MCF 10A (cell line): ENCODE measurements at regions not wholly inside any gene's neighbourhood (a gene's known extent, or its start where the extent isn't known, plus 50 kb on each side); places are given as distances from the start of the nearest gene placed in this dataset.

Experiments
- BruUV-seq: library from RNA; stranded (reverse); fragments of 400-500 nt; replicated peaks from 2 replicates; lab custom pipeline; 2021; lab: Mats Ljungman, UMichigan
- CTCF ChIA-PET: fragments of 300-600 bp; sonication (Branson Sonifier 250); formaldehyde crosslinking; extraction: SDS; loops from one replicate; lab custom pipeline; 2021; ENCODE audit warnings: antibody characterized with exemption, inconsistent platforms; lab: Yijun Ruan, JAX
- POLR2A ChIA-PET: fragments of 300-600, 350-650 bp; sonication (Branson Sonifier 250); formaldehyde crosslinking; extraction: SDS; loops from one replicate; lab custom pipeline; 2020; ENCODE audit warnings: antibody characterized with exemption, inconsistent platforms; lab: Yijun Ruan, JAX
- DNase-seq: peaks from one replicate; pipeline ENCODE4 v3.0.0-alpha.2; 2018; ENCODE audit not compliant: unreplicated experiment
- H3K27ac Mint-ChIP-seq: one replicate; pipeline ENCODE4 v1.8.0; 2022; ENCODE audit warnings: mild to moderate bottlenecking, low read depth, mixed read lengths; ENCODE audit not compliant: unreplicated experiment
- H3K27me3 Mint-ChIP-seq: one replicate; pipeline ENCODE4 v1.8.0; 2022; ENCODE audit warnings: mixed read lengths; ENCODE audit not compliant: insufficient read depth, unreplicated experiment
- H3K36me3 Mint-ChIP-seq: one replicate; pipeline ENCODE4 v1.8.0; 2022; ENCODE audit warnings: mild to moderate bottlenecking, moderate library complexity, mixed read lengths; ENCODE audit not compliant: insufficient read depth, unreplicated experiment
- H3K4me1 Mint-ChIP-seq: one replicate; pipeline ENCODE4 v1.8.0; 2022; ENCODE audit warnings: mixed read lengths; ENCODE audit not compliant: insufficient read depth, unreplicated experiment
- H3K4me3 Mint-ChIP-seq: one replicate; pipeline ENCODE4 v1.8.0; 2022; ENCODE audit warnings: mild to moderate bottlenecking, moderate library complexity, mixed read lengths; ENCODE audit not compliant: unreplicated experiment
- H3K9me3 Mint-ChIP-seq: one replicate; pipeline ENCODE4 v1.8.0; 2022; ENCODE audit warnings: mixed read lengths; ENCODE audit not compliant: unreplicated experiment
- CTCF ChIP-seq: fragments of 200-600 bp; IDR thresholded peaks from one replicate; pipeline ENCODE4 v1.8.0; 2022; ENCODE audit warnings: antibody characterized with exemption, mild to moderate bottlenecking; ENCODE audit not compliant: unreplicated experiment
- intact Hi-C: fragments of 100-400 bp; cut with micrococcal nuclease; formaldehyde crosslinking; loops from 2 replicates; pipeline ENCODE4 v1.14.1; 2022

DNA sequence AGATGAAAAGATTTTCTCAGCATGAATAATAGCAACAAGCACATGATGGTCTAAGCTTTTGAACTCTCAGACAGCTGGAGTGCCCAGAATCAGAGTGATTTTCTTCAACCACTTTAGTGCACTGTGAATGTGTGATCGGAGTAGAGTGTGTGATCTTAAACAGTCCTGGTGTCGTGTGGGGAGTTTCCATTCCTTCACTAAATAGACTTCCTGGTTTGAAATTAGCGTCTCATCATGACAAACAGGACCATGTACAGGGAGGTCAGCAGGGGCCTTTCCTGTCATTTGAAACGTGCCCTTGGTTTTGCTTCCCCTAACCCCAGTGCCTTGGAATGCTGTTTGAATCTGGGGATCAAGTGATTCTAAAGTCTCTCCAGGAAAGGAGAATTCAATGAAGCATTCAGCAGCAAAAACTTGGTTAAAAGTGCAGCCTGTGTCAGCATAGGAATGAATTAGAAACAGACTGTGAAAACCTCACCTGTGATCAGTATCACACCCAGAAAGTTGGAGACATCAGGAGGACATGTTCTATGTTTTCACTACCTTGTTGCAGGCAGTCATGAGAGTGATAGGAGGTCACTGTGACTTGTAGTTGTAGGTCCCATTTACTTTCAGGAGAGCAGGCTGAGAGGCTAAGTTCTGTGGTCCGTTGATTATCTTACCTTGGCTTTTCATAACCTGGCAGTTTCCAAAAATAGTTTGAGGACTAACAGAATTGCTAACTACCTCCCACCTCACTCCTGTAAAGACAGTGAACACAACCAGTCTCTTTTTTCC lies 400.3 kb downstream of the MTX2 start:
- Mint-ChIP-seq H3K36me3 (no peaks in the 10 kb centered on the region), H3K4me3 (no peak overlapping the region), H3K4me1 (peaks cover 4% of the 10 kb centered on the region), H3K27ac (no peak overlapping the region), H3K27me3 (no peaks in the 10 kb centered on the region), H3K9me3 (no peaks in the 10 kb centered on the region)
- ChIA-PET CTCF (interaction anchor here (0.7 to 2.7 kb wide), 4 partner anchors 17 to 543 kb away, joined by 3 to 14 read pairs (median 5); no protein-coding TSS in a partner anchor), POLR2A (no interaction called here)
- BruUV-seq, result no TSS peak
- no peak for DNase-seq
- no peak for TF ChIP-seq CTCF
- intact Hi-C loops, result no loop called here

DNA sequence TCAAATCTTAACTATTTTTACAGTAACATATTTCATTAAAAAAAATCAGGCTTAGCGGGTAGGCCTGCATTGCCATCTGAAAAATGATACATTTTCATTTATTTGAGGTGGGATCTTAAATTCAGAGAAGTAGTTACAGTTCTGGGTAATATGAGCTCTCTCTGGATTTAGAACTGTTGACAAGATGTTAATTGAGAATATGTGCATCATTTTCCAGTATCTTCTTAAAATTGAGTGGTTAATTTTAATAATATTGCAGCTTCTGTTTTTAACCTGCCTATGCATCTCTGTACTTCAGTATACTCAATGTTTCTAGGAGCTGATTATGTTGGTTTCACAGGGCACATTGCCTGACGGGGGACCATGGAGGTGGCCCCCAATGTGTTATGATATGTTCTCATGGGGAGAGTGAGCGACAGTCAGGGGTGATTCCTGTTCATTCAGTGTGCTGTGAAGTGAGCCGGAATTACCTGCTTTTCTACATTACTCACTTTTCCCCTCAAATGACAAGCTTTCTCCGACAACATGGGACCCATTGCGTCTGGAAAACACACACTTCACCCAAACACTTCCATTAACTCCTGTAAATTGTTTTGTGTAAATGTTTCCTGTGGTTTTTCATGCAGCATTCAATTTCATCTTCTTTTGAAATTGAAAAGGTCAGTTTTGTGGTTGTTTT lies 406.2 kb downstream of the MTX2 start:
- CTCF ChIA-PET, result interaction anchor here (0.6 to 1.7 kb wide), 6 partner anchors 10 to 814 kb away, joined by 3 to 5 read pairs (median 4); no protein-coding TSS in a partner anchor

GRCh38 chr2:176677746-176678265 lies 408.6 kb downstream of the MTX2 start:
- ChIA-PET CTCF (interaction anchor here (0.9 to 1.0 kb wide), 2 partner anchors 30 to 136 kb away, joined by 3 to 4 read pairs; no protein-coding TSS in a partner anchor), POLR2A (no interaction called here)
- no peak for DNase-seq
- no TSS peak for BruUV-seq
- H3K36me3 Mint-ChIP-seq, result no peaks in the 10 kb centered on the region
- TF ChIP-seq CTCF, result no peak
- no peaks in the 10 kb centered on the region for H3K9me3 Mint-ChIP-seq
- no peaks in the 10 kb centered on the region for H3K27me3 Mint-ChIP-seq
- intact Hi-C loops, result no loop called here
- peaks cover 5% of the 10 kb centered on the region for H3K4me1 Mint-ChIP-seq
- no peak overlapping the region for H3K27ac Mint-ChIP-seq
- H3K4me3 Mint-ChIP-seq, result no peak overlapping the region

More for the DNA sequence above, 406.2 kb downstream of the MTX2 start:
- intact Hi-C loops, result no loop called here
- H3K4me1 Mint-ChIP-seq, result no peaks in the 10 kb centered on the region
- POLR2A ChIA-PET, result no interaction called here
- H3K9me3 Mint-ChIP-seq, result no peaks in the 10 kb centered on the region
- no TSS peak for BruUV-seq
- no peaks in the 10 kb centered on the region for H3K36me3 Mint-ChIP-seq
- DNase-seq, result no peak
- no peak for TF ChIP-seq CTCF
- no peak overlapping the region for H3K4me3 Mint-ChIP-seq
- no peaks in the 10 kb centered on the region for H3K27me3 Mint-ChIP-seq
- no peak overlapping the region for H3K27ac Mint-ChIP-seq

DNA sequence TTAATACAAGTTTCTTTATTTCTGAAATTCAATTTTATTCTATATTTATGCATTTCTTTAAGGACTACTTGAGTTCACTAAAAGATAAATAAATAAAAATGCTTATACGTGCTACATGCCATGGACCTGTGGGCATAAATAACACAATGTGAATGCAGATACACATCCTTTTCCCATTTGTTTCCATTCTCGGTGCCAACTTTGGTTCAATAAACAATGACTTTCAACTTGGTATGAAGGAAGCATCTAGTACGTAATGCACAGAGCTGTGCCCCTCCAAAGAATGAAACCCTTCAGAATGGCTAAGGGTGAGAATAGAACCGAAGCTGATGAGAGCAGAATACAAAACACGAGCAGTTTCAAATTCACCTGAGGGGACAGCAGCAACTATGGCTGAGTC lies 409.3 kb downstream of the MTX2 start:
- no peaks in the 10 kb centered on the region for H3K36me3 Mint-ChIP-seq
- no peak for TF ChIP-seq CTCF
- H3K9me3 Mint-ChIP-seq, result no peaks in the 10 kb centered on the region
- ChIA-PET POLR2A (no interaction called here), CTCF (interaction anchor here (0.9 kb wide), 1 partner anchor 31 kb away, joined by 4 read pairs; no protein-coding TSS in a partner anchor)
- no peaks in the 10 kb centered on the region for H3K27me3 Mint-ChIP-seq
- BruUV-seq, result no TSS peak
- peaks cover 7% of the 10 kb centered on the region for H3K4me1 Mint-ChIP-seq
- intact Hi-C loops, result no loop called here
- H3K27ac Mint-ChIP-seq, result no peak overlapping the region
- no peak for DNase-seq
- H3K4me3 Mint-ChIP-seq, result no peak overlapping the region
